Neutrophil (primary cell): ENCODE measurements at regions not wholly inside any gene's neighbourhood (a gene's known extent, or its start where the extent isn't known, plus 50 kb on each side); places are given as distances from the start of the nearest gene placed in this dataset.

Source experiments
- H3K27ac ChIP-seq: fragments of 200-600 bp; sonication (generic); 2 replicates; pipeline ENCODE4 v1.5.1; 2016; ENCODE audit warnings: mild to moderate bottlenecking, moderate library complexity
- H3K27me3 ChIP-seq: fragments of 200-600 bp; sonication (generic); 2 replicates; pipeline ENCODE4 v1.6.0; 2016; ENCODE audit warnings: mild to moderate bottlenecking
- H3K36me3 ChIP-seq: fragments of 200-600 bp; sonication (generic); 2 replicates; pipeline ENCODE4 v1.5.1; 2017
- H3K4me1 ChIP-seq, 2 experiments: fragments of 200-600 bp in 1 of 2; sonication (generic) in 1 of 2; 1 replicate in 1 of 2; 2 replicates in 1 of 2; pipeline versions ENCODE4 v1.5.1 to v1.6.1; 2013 to 2016; ENCODE audit warnings: low read depth in 1 of 2, low read length in 1 of 2, mild to moderate bottlenecking in 1 of 2, moderate library complexity in 1 of 2; ENCODE audit not compliant: control insufficient read depth in 1 of 2, insufficient read depth in 1 of 2
- H3K4me3 ChIP-seq, 2 experiments: fragments of 200-600 bp in 1 of 2; sonication (generic) in 1 of 2; 1 replicate in 1 of 2; 2 replicates in 1 of 2; pipeline ENCODE4 v1.5.1; 2013 to 2016; ENCODE audit warnings: low read depth in 1 of 2, low read length in 1 of 2, mild to moderate bottlenecking in 1 of 2, moderate library complexity in 1 of 2
- H3K9me3 ChIP-seq: fragments of 200-600 bp; sonication (generic); 2 replicates; pipeline ENCODE4 v1.5.1; 2016
- CTCF ChIP-seq: fragments of 200-600 bp; sonication (generic); IDR thresholded peaks from 2 replicates; pipeline ENCODE4 v1.5.1; 2016; ENCODE audit warnings: antibody characterized with exemption

- TF ChIP-seq CTCF = no peak
- Histone ChIP-seq H3K4me3 (no peak overlapping the region), H3K27me3 (no peaks in the 10 kb centered on the region), H3K9me3 (no peaks in the 10 kb centered on the region), H3K4me1 (no peaks in the 10 kb centered on the region), H3K27ac (no peak overlapping the region), H3K36me3 (no peaks in the 10 kb centered on the region)
Measured at GRCh38 chr12:77493302-77494168, 337.2 kb upstream of the NAV3 start.

- Histone ChIP-seq H3K4me3 (no peak overlapping the region), H3K4me1 (no peaks in the 10 kb centered on the region), H3K36me3 (no peaks in the 10 kb centered on the region)
Measured at GRCh38 chr12:77492536-77492935, 338.2 kb upstream of the NAV3 start.

GRCh38 chr12:77489331-77489970, 341.2 kb upstream of the NAV3 start:
- Histone ChIP-seq H3K4me1 (no peaks in the 10 kb centered on the region), H3K9me3 (no peaks in the 10 kb centered on the region), H3K27ac (no peak overlapping the region), H3K27me3 (no peaks in the 10 kb centered on the region), H3K36me3 (no peaks in the 10 kb centered on the region), H3K4me3 (no peak overlapping the region)
- TF ChIP-seq CTCF = no peak

More at GRCh38 chr12:77492536-77492935, 338.2 kb upstream of the NAV3 start:
- Histone ChIP-seq H3K9me3 (no peaks in the 10 kb centered on the region), H3K27ac (no peak overlapping the region), H3K27me3 (no peaks in the 10 kb centered on the region)
- TF ChIP-seq CTCF = no peak

GRCh38 chr12:77488041-77488620, 342.6 kb upstream of the NAV3 start:
- H3K27me3 ChIP-seq = no peaks in the 10 kb centered on the region
- TF ChIP-seq CTCF = no peak
- no peaks in the 10 kb centered on the region for H3K4me1 ChIP-seq
- no peak overlapping the region for H3K27ac ChIP-seq
- no peaks in the 10 kb centered on the region for H3K9me3 ChIP-seq
- no peak overlapping the region for H3K4me3 ChIP-seq
- H3K36me3 ChIP-seq = no peaks in the 10 kb centered on the region

- TF ChIP-seq CTCF = no peak
- no peaks in the 10 kb centered on the region for H3K4me1 ChIP-seq
Measured at GRCh38 chr12:77486872-77487271, 343.8 kb upstream of the NAV3 start.

More at GRCh38 chr12:77486872-77487271, 343.8 kb upstream of the NAV3 start:
- Histone ChIP-seq H3K27me3 (no peaks in the 10 kb centered on the region), H3K36me3 (no peaks in the 10 kb centered on the region), H3K9me3 (no peaks in the 10 kb centered on the region), H3K4me3 (no peak overlapping the region), H3K27ac (no peak overlapping the region)
